Prostate gland (tissue), 2 donors: ENCODE measurements at regions not wholly inside any gene's neighbourhood (a gene's known extent, or its start where the extent isn't known, plus 50 kb on each side); places are given as distances from the start of the nearest gene placed in this dataset.

Experiments
- DNase-seq: peaks from one replicate; pipeline ENCODE4 v3.0.0-alpha.2; 2019; ENCODE audit warnings: low spot score
- H3K27ac ChIP-seq, 2 donors: fragments of 200-600 bp; sonication (generic); 2 replicates each; pipeline ENCODE4 v1.5.1; 2017 to 2019
- H3K27me3 ChIP-seq: fragments of 200-600 bp; sonication (generic); replicated peaks from 2 replicates; pipeline ENCODE4 v1.5.1; 2019; ENCODE audit not compliant: insufficient read depth
- H3K36me3 ChIP-seq, 2 donors: fragments of 200-600 bp; sonication (generic); 1 replicate in 1 of 2; 2 replicates in 1 of 2; pipeline versions ENCODE4 v1.5.1 to v1.8.1; 2017 to 2019
- H3K4me1 ChIP-seq: fragments of 200-600 bp; sonication (generic); replicated peaks from 2 replicates; pipeline ENCODE4 v1.5.1; 2019
- H3K4me3 ChIP-seq, 2 donors: fragments of 200-600 bp; sonication (generic); 2 replicates each; pipeline ENCODE4 v1.5.1; 2017 to 2019
- H3K9me3 ChIP-seq: fragments of 200-600 bp; sonication (generic); 2 replicates; pipeline ENCODE4 v1.5.1; 2017
- CTCF ChIP-seq, 4 experiments: fragments of 200-600 bp in 2 of 4; fragments of 450-650 bp in 2 of 4; sonication (generic) in 2 of 4; IDR thresholded peaks; 1 replicate in 3 of 4; 2 replicates in 1 of 4; pipeline ENCODE4 v1.5.1; 2016 to 2019; ENCODE audit warnings: antibody characterized with exemption in 4 of 4, mild to moderate bottlenecking in 2 of 4, moderate library complexity in 2 of 4
- POLR2A ChIP-seq: fragments of 450-650 bp; IDR thresholded peaks from one replicate; pipeline ENCODE4 v1.6.1; 2016; ENCODE audit warnings: antibody characterized with exemption, mild to moderate bottlenecking
- POLR2AphosphoS5 ChIP-seq: sonication (generic); formaldehyde crosslinking; IDR thresholded peaks from one replicate; pipeline ENCODE4 v1.6.1; 2017; ENCODE audit warnings: antibody characterized with exemption
- WGBS: methylation state at CpG from one replicate; pipeline ENCODE4 v1.1.5; 2018; 5-methylcytosine and 5-hydroxymethylcytosine counted together
- intact Hi-C: fragments of 100-400 bp; cut with DNase I; formaldehyde crosslinking; loops from one replicate; pipeline ENCODE4 v1.14.2; 2022

DNA sequence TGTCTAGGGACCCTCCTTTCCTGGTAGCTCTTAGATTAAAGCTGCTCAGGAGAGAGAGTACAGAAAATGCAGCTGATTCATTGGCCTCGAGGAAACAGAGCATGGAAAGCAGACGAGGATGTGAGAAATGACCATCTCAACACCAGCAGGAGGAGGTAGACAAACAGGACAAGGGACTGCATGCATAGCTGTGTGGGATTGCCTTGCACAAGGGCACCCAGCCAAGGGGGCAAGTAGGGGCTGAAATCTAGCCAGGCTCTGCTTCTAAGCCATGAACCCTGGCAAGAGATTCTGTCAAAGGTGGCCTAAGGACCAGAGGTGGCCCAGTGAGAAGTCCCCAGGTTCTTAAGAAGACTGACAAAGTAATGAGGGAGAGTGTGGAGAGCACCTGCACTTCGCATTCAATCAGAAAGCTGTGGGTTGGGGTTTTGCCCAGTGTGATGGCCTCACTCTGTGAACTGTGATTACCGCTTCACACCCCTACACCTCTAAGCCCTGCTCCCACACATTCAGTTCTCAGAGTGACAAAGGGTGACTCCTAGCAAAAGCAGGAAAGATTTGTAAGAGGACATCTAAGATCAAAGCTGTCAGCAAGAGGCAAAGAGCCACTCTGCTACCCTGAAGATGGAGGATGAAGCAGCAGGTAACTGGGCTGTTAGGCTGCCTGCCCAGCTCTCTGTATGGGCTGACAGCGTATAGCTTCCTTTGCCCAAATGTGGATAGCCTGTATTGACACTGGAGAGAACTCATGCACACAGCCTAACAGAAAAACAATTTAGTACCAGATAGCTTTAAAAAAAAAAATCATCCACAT lies 151.3 kb upstream of the PELI1 start:
- Histone ChIP-seq H3K4me3 (no peak overlapping the region), H3K27me3 (no peaks in the 10 kb centered on the region), H3K27ac (no peak overlapping the region), H3K9me3 (no peaks in the 10 kb centered on the region), H3K36me3 (no peaks in the 10 kb centered on the region), H3K4me1 (no peaks in the 10 kb centered on the region)
- TF ChIP-seq CTCF (IDR thresholded peaks at IDR 0.05) (no peak), POLR2A (no peak), POLR2AphosphoS5 (no peak)
- 75% methylated on average over 5 of the region's 5 CpGs for WGBS
- intact Hi-C loops: no loop called here
- no peak for DNase-seq

DNA sequence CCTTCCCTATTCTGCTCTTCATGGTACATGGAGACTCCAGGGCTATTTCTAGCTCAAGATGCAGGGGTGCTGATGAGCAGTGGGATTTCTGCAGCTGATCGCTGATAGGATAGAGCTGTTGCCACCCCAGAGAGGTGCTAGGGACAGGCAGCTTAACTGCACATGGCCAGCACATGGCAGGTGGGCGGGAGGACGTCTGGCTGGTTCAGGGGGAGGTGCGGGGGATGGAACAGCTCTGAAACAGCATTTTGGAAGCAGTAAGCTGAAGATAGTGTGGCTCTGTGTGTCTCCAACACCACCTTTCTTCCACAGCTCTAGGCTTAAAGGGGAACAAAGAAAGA lies 151.9 kb upstream of the PELI1 start:
- Histone ChIP-seq H3K27ac (no peak overlapping the region), H3K9me3 (no peaks in the 10 kb centered on the region), H3K4me1 (no peaks in the 10 kb centered on the region), H3K27me3 (no peaks in the 10 kb centered on the region), H3K36me3 (no peaks in the 10 kb centered on the region), H3K4me3 (no peak overlapping the region)
- DNase-seq: no peak
- TF ChIP-seq POLR2A (no peak), POLR2AphosphoS5 (no peak), CTCF (IDR thresholded peaks at IDR 0.05) (no peak)
- WGBS: 44% methylated on average over 4 of the region's 4 CpGs
- intact Hi-C loops: no loop called here

GRCh38 chr2:64296695-64297346 lies 152.6 kb upstream of the PELI1 start:
- no peak for DNase-seq
- intact Hi-C loops: no loop called here
- WGBS: 91% methylated on average over 8 of the region's 8 CpGs
- Histone ChIP-seq H3K36me3 (no peaks in the 10 kb centered on the region), H3K27ac (no peak overlapping the region), H3K27me3 (no peaks in the 10 kb centered on the region), H3K9me3 (no peaks in the 10 kb centered on the region), H3K4me1 (no peaks in the 10 kb centered on the region), H3K4me3 (no peak overlapping the region)
- no peak for TF ChIP-seq POLR2A
- TF ChIP-seq POLR2AphosphoS5: no peak
- TF ChIP-seq CTCF (IDR thresholded peaks at IDR 0.05): no peak

GRCh38 chr2:64298161-64298560 lies 153.9 kb upstream of the PELI1 start:
- Histone ChIP-seq H3K27me3 (no peaks in the 10 kb centered on the region), H3K9me3 (no peaks in the 10 kb centered on the region), H3K4me3 (no peak overlapping the region), H3K4me1 (no peaks in the 10 kb centered on the region), H3K36me3 (no peaks in the 10 kb centered on the region), H3K27ac (no peak overlapping the region)
- no peak for DNase-seq
- intact Hi-C loops: no loop called here
- TF ChIP-seq POLR2AphosphoS5 (no peak), POLR2A (no peak), CTCF (IDR thresholded peaks at IDR 0.05) (no peak)
- WGBS: 86% methylated on average over 2 of the region's 2 CpGs

DNA sequence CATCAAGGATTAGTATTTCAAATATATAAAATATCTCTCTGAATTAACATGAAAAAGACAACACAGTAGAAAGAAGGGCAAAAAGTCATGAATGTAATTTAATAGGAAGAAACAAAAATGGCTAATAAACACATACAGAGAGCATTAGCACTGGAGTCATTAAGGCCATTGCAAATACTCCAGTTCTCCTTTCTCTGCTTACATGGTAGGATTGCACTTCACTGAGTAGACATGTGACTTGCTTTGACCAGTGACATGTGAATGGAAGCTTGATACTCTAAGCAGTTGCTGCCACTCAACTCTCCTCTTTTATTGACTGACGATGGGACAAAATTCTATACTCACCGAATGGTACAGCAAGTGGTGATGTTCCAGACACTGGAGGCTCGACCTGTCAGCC lies 153.9 kb upstream of the LGALSL start:
- intact Hi-C loops: no loop called here
- no peaks in the 10 kb centered on the region for H3K27me3 ChIP-seq
- H3K9me3 ChIP-seq: no peaks in the 10 kb centered on the region
- H3K36me3 ChIP-seq: no peaks in the 10 kb centered on the region
- no peak overlapping the region for H3K27ac ChIP-seq
- DNase-seq: no peak
- WGBS: 95% methylated on average over 3 of the region's 3 CpGs
- TF ChIP-seq POLR2AphosphoS5: no peak
- no peak for TF ChIP-seq CTCF (IDR thresholded peaks at IDR 0.05)
- TF ChIP-seq POLR2A: no peak
- no peaks in the 10 kb centered on the region for H3K4me1 ChIP-seq
- H3K4me3 ChIP-seq: no peak overlapping the region
